ENCODE measurements at regions not wholly inside any gene's neighbourhood (a gene's known extent, or its start where the extent isn't known, plus 50 kb on each side); places are given as distances from the start of the nearest gene placed in this dataset.

- peak overlapping the region; percentile 44 for H2AFZ ChIP-seq (ENCODE audit: control insufficient read depth, low read length)
- H3K4me3 ChIP-seq (ENCODE audit: control insufficient read depth in 2 of 3, extremely low read depth in 1 of 3, insufficient read depth in 2 of 3, low read depth in 1 of 3, low read length in 3 of 3): no peak overlapping the region
- no peaks in the 10 kb centered on the region for H3K9me1 ChIP-seq (ENCODE audit: control insufficient read depth, extremely low read depth, insufficient read depth, low read length)
- no peaks in the 10 kb centered on the region for H4K20me1 ChIP-seq (ENCODE audit: control insufficient read depth, extremely low read depth, insufficient read depth, low read length)
- no peak overlapping the region for H3K4me2 ChIP-seq (ENCODE audit: control insufficient read depth, extremely low read depth, insufficient read depth, low read depth, low read length)
- H3K36me3 ChIP-seq (ENCODE audit: control insufficient read depth in 2 of 2, extremely low read depth in 1 of 2, insufficient read depth in 2 of 2, low read length in 2 of 2): no peaks in the 10 kb centered on the region
- dilution Hi-C loops (cut with MboI; ENCODE audit: extremely low pct_ligation_motif_present, low sequenced_read_pairs): no loop called here
- H3K9ac ChIP-seq (ENCODE audit: control insufficient read depth, extremely low read depth, insufficient read depth, low read length): no peak overlapping the region
- peaks cover 26% of the 10 kb centered on the region for H3K4me1 ChIP-seq (ENCODE audit: control insufficient read depth, extremely low read depth, insufficient read depth, low read length)
- H3K79me2 ChIP-seq (ENCODE audit: control insufficient read depth, insufficient read depth, low read length): no peaks in the 10 kb centered on the region
- no peaks in the 10 kb centered on the region for H3K9me3 ChIP-seq (ENCODE audit: control insufficient read depth, low read depth, low read length)
- TF ChIP-seq EZH2 (IDR thresholded peaks at IDR 0.05; ENCODE audit: low read length): no peak
- TF ChIP-seq CTCF (optimal IDR thresholded peaks at IDR 0.05 in 1 of 3, IDR thresholded peaks at IDR 0.05 in 1 of 3, conservative IDR thresholded peaks at IDR 0.05 in 1 of 3; ENCODE audit: extremely low read depth in 1 of 3, insufficient read depth in 2 of 3, low read length in 3 of 3): no peak
- H3K27me3 ChIP-seq (ENCODE audit: control insufficient read depth, extremely low read depth, insufficient read depth, low read length): no peaks in the 10 kb centered on the region
- no peak for DNase-seq (ENCODE audit: low read depth, low spot score)
- no peak for FAIRE-seq
- H3K27ac ChIP-seq (ENCODE audit: control insufficient read depth, insufficient read depth, low read length): no peak overlapping the region
Measured at GRCh38 chr7:41887416-41887815, 184.5 kb upstream of the INHBA start.

GRCh38 chr7:41886901-41887311 lies 184.0 kb upstream of the INHBA start:
- Histone ChIP-seq H3K79me2 (ENCODE audit: control insufficient read depth, insufficient read depth, low read length) (no peaks in the 10 kb centered on the region), H3K27ac (ENCODE audit: control insufficient read depth, insufficient read depth, low read length) (no peak overlapping the region), H3K9me1 (ENCODE audit: control insufficient read depth, extremely low read depth, insufficient read depth, low read length) (no peaks in the 10 kb centered on the region), H3K9me3 (ENCODE audit: control insufficient read depth, low read depth, low read length) (no peaks in the 10 kb centered on the region), H3K36me3 (ENCODE audit: control insufficient read depth in 2 of 2, extremely low read depth in 1 of 2, insufficient read depth in 2 of 2, low read length in 2 of 2) (no peaks in the 10 kb centered on the region), H4K20me1 (ENCODE audit: control insufficient read depth, extremely low read depth, insufficient read depth, low read length) (no peaks in the 10 kb centered on the region), H3K9ac (ENCODE audit: control insufficient read depth, extremely low read depth, insufficient read depth, low read length) (no peak overlapping the region), H3K4me3 (ENCODE audit: control insufficient read depth in 2 of 3, extremely low read depth in 1 of 3, insufficient read depth in 2 of 3, low read depth in 1 of 3, low read length in 3 of 3) (no peak overlapping the region), H3K4me2 (ENCODE audit: control insufficient read depth, extremely low read depth, insufficient read depth, low read depth, low read length) (peak overlapping the region; percentile 47), H2AFZ (ENCODE audit: control insufficient read depth, low read length) (peak overlapping the region; percentile 44), H3K27me3 (ENCODE audit: control insufficient read depth, extremely low read depth, insufficient read depth, low read length) (no peaks in the 10 kb centered on the region), H3K4me1 (ENCODE audit: control insufficient read depth, extremely low read depth, insufficient read depth, low read length) (peaks cover 26% of the 10 kb centered on the region)
- DNase-seq (ENCODE audit: low read depth, low spot score) (no peak), FAIRE-seq (no peak)
- dilution Hi-C loops (cut with MboI; ENCODE audit: extremely low pct_ligation_motif_present, low sequenced_read_pairs): no loop called here
- no peak for TF ChIP-seq EZH2 (IDR thresholded peaks at IDR 0.05; ENCODE audit: low read length)
- TF ChIP-seq CTCF (optimal IDR thresholded peaks at IDR 0.05 in 1 of 3, IDR thresholded peaks at IDR 0.05 in 1 of 3, conservative IDR thresholded peaks at IDR 0.05 in 1 of 3; ENCODE audit: extremely low read depth in 1 of 3, insufficient read depth in 2 of 3, low read length in 3 of 3): no peak

Data from keratinocyte (primary cell).